ENCODE measurements at regions not wholly inside any gene's neighbourhood (a gene's known extent, or its start where the extent isn't known, plus 50 kb on each side); places are given as distances from the start of the nearest gene placed in this dataset.

GRCh38 chr3:150116196-150116595 is 145.5 kb upstream of the PFN2 start:
- TF ChIP-seq REST (IDR thresholded peaks at IDR 0.05) (no peak), CTCF (IDR thresholded peaks at IDR 0.05) (no peak), POLR2A (IDR thresholded peaks at IDR 0.05; ENCODE audit: low read length) (no peak), CEBPB (IDR thresholded peaks at IDR 0.05) (no peak), KDM1A (IDR thresholded peaks at IDR 0.05; ENCODE audit: low read depth) (no peak)

Measured in A549 (cell line).